HUES48 (cell line): ENCODE measurements at regions not wholly inside any gene's neighbourhood (a gene's known extent, or its start where the extent isn't known, plus 50 kb on each side); places are given as distances from the start of the nearest gene placed in this dataset.

Experiments used
- H3K27ac ChIP-seq: one replicate; pipeline ENCODE4 v1.7.0; 2013; ENCODE audit warnings: low read depth, low read length, inconsistent platforms
- H3K27me3 ChIP-seq: 2 replicates; pipeline ENCODE4 v1.6.1; 2013; ENCODE audit warnings: mild to moderate bottlenecking, low read length; ENCODE audit not compliant: control insufficient read depth, insufficient read depth
- H3K36me3 ChIP-seq: 2 replicates; pipeline ENCODE4 v1.6.1; 2013; ENCODE audit warnings: low read length; ENCODE audit not compliant: control insufficient read depth, insufficient read depth
- H3K4me1 ChIP-seq: 2 replicates; pipeline ENCODE4 v1.6.1; 2013; ENCODE audit warnings: mild to moderate bottlenecking, low read length; ENCODE audit not compliant: control insufficient read depth, insufficient read depth
- H3K4me3 ChIP-seq: 2 replicates; pipeline ENCODE4 v1.5.1; 2013; ENCODE audit warnings: mild to moderate bottlenecking, low read depth, low read length
- H3K9ac ChIP-seq: 2 replicates; pipeline ENCODE4 v1.6.1; 2013; ENCODE audit warnings: mild to moderate bottlenecking, low read depth, low read length, moderate library complexity
- H3K9me3 ChIP-seq: 2 replicates; pipeline ENCODE4 v1.6.1; 2013; ENCODE audit warnings: low read length; ENCODE audit not compliant: control insufficient read depth, insufficient read depth

- no peaks in the 10 kb centered on the region for H3K36me3 ChIP-seq
- no peaks in the 10 kb centered on the region for H3K4me1 ChIP-seq
- H3K9me3 ChIP-seq = no peaks in the 10 kb centered on the region; the same call in 1 of the 2 replicates
- H3K27me3 ChIP-seq = peaks cover under 1% of the 10 kb centered on the region; the same call in 1 of the 2 replicates
- no peak overlapping the region for H3K4me3 ChIP-seq
- H3K27ac ChIP-seq = no peak overlapping the region
- H3K9ac ChIP-seq = no peak overlapping the region
Measured at GRCh38 chr10:8810677-8811076, 756.2 kb downstream of the GATA3 start.

GRCh38 chr10:8811201-8811600 lies 756.7 kb downstream of the GATA3 start:
- Histone ChIP-seq H3K9me3 (no peaks in the 10 kb centered on the region; the same call in 1 of the 2 replicates), H3K4me1 (no peaks in the 10 kb centered on the region), H3K36me3 (no peaks in the 10 kb centered on the region), H3K9ac (no peak overlapping the region), H3K27me3 (no peaks in the 10 kb centered on the region), H3K27ac (no peak overlapping the region), H3K4me3 (no peak overlapping the region)

- no peaks in the 10 kb centered on the region for H3K36me3 ChIP-seq
Measured at GRCh38 chr10:8815969-8816368, 761.5 kb downstream of the GATA3 start.

GRCh38 chr10:8817299-8817698 lies 762.8 kb downstream of the GATA3 start:
- H3K4me1 ChIP-seq = no peaks in the 10 kb centered on the region
- H3K27me3 ChIP-seq = no peaks in the 10 kb centered on the region
- H3K9ac ChIP-seq = no peak overlapping the region
- no peaks in the 10 kb centered on the region for H3K36me3 ChIP-seq
- no peaks in the 10 kb centered on the region for H3K9me3 ChIP-seq
- no peak overlapping the region for H3K4me3 ChIP-seq
- H3K27ac ChIP-seq = no peak overlapping the region

More at GRCh38 chr10:8815969-8816368, 761.5 kb downstream of the GATA3 start:
- Histone ChIP-seq H3K27me3 (no peaks in the 10 kb centered on the region), H3K4me3 (no peak overlapping the region), H3K9me3 (no peaks in the 10 kb centered on the region), H3K9ac (no peak overlapping the region), H3K27ac (no peak overlapping the region), H3K4me1 (no peaks in the 10 kb centered on the region)

- Histone ChIP-seq H3K27ac (no peak overlapping the region), H3K4me1 (no peaks in the 10 kb centered on the region), H3K36me3 (no peaks in the 10 kb centered on the region), H3K9me3 (no peaks in the 10 kb centered on the region), H3K9ac (no peak overlapping the region), H3K27me3 (no peaks in the 10 kb centered on the region), H3K4me3 (no peak overlapping the region)
Measured at GRCh38 chr10:8825611-8826010, 771.1 kb downstream of the GATA3 start.

GRCh38 chr10:8829592-8829991 lies 775.1 kb downstream of the GATA3 start:
- H3K9me3 ChIP-seq = no peaks in the 10 kb centered on the region
- no peaks in the 10 kb centered on the region for H3K27me3 ChIP-seq
- no peaks in the 10 kb centered on the region for H3K36me3 ChIP-seq
- H3K4me1 ChIP-seq = no peaks in the 10 kb centered on the region
- H3K27ac ChIP-seq = no peak overlapping the region
- H3K4me3 ChIP-seq = no peak overlapping the region
- H3K9ac ChIP-seq = no peak overlapping the region

- Histone ChIP-seq H3K27me3 (no peaks in the 10 kb centered on the region), H3K9ac (no peak overlapping the region), H3K4me1 (no peaks in the 10 kb centered on the region), H3K27ac (no peak overlapping the region), H3K36me3 (no peaks in the 10 kb centered on the region), H3K4me3 (no peak overlapping the region), H3K9me3 (no peaks in the 10 kb centered on the region)
Measured at GRCh38 chr10:8830048-8830447, 775.6 kb downstream of the GATA3 start.

- H3K9me3 ChIP-seq = no peaks in the 10 kb centered on the region
- H3K36me3 ChIP-seq = no peaks in the 10 kb centered on the region
- no peaks in the 10 kb centered on the region for H3K27me3 ChIP-seq
- no peaks in the 10 kb centered on the region for H3K4me1 ChIP-seq
- H3K4me3 ChIP-seq = no peak overlapping the region
- no peak overlapping the region for H3K27ac ChIP-seq
- no peak overlapping the region for H3K9ac ChIP-seq
Measured at GRCh38 chr10:8830876-8831275, 776.4 kb downstream of the GATA3 start.

GRCh38 chr10:8835453-8836167 lies 781.1 kb downstream of the GATA3 start:
- Histone ChIP-seq H3K27me3 (peaks cover 17% of the 10 kb centered on the region), H3K27ac (no peak overlapping the region), H3K9ac (no peak overlapping the region), H3K36me3 (no peaks in the 10 kb centered on the region), H3K9me3 (no peaks in the 10 kb centered on the region), H3K4me1 (peaks cover under 1% of the 10 kb centered on the region), H3K4me3 (no peak overlapping the region)

- H3K27ac ChIP-seq = no peak overlapping the region
- peaks cover 6% of the 10 kb centered on the region for H3K4me1 ChIP-seq
- peaks cover 30% of the 10 kb centered on the region for H3K27me3 ChIP-seq
- no peak overlapping the region for H3K4me3 ChIP-seq
- no peak overlapping the region for H3K9ac ChIP-seq
- H3K36me3 ChIP-seq = no peaks in the 10 kb centered on the region
- no peaks in the 10 kb centered on the region for H3K9me3 ChIP-seq
Measured at GRCh38 chr10:8840356-8840755, 785.9 kb downstream of the GATA3 start.

- Histone ChIP-seq H3K9ac (no peak overlapping the region), H3K4me1 (peaks cover 6% of the 10 kb centered on the region), H3K4me3 (no peak overlapping the region), H3K36me3 (no peaks in the 10 kb centered on the region), H3K9me3 (no peaks in the 10 kb centered on the region), H3K27me3 (peaks cover 26% of the 10 kb centered on the region), H3K27ac (no peak overlapping the region)
Measured at GRCh38 chr10:8844141-8844540, 789.7 kb downstream of the GATA3 start.
